GDM1 (cell line): ENCODE measurements at regions not wholly inside any gene's neighbourhood (a gene's known extent, or its start where the extent isn't known, plus 50 kb on each side); places are given as distances from the start of the nearest gene placed in this dataset.

Experiments used
- DNase-seq: peaks from one replicate; lab custom pipeline; 2025; lab: John Stamatoyannopoulos, UW

GRCh38 chr5:56587381-56588130 is 227.8 kb upstream of the MAP3K1 start:
- DNase-seq, result no peak

DNA sequence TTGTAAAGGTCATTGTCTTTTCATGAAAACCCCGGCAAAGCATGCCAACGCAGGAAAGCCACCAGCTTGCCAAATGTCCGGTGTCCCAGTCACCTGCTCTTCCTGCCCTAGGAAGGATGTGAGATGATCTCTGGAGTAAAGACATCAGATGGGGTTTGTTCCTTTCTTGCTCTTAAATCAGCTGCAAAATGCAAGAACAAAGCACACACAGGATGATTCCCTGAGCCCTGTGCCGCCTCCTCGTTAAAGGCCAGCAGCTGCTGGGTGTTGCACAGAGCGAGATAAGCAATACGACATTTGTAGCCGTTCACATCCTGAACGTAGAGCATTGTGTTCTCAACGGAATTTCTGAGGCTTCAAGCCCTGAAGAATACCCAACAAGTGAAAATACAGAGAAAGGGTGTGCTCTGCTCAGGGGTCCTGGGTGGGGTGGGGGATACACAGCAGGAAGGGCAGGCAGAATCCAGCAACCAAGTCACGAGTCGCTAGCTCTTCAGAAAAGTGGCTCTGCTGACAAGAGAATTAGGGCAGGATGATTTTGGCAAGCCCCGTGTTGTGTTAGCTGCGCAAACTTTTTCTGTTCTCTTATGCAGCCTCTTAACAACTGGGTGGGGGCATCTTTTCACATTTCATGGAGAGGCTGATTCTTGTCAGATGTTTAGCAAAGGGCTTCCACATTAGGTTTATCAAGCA is 229.2 kb upstream of the MAP3K1 start:
- no peak for DNase-seq

DNA sequence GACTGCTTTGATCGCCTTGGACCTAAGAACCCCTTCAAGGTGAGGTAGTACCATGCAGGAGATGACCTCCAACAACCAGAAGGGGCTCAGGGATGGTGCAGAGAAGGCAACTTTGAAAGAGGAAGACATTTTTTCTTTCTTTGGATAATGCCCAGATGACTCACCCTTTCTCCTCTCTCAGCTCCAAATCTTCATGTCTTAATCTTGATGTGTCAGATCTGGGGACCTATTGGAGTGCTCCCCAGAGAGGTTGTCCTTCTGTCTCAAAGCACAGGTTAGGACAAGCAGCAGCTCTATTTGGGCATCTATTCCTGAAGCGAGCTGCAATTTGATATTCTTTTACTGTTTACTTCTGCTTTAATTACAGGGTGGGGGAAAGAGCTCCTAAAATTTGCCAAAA is 229.9 kb upstream of the MAP3K1 start:
- DNase-seq, result no peak

GRCh38 chr5:56581426-56581825 is 233.9 kb upstream of the MAP3K1 start:
- DNase-seq, result no peak

DNA sequence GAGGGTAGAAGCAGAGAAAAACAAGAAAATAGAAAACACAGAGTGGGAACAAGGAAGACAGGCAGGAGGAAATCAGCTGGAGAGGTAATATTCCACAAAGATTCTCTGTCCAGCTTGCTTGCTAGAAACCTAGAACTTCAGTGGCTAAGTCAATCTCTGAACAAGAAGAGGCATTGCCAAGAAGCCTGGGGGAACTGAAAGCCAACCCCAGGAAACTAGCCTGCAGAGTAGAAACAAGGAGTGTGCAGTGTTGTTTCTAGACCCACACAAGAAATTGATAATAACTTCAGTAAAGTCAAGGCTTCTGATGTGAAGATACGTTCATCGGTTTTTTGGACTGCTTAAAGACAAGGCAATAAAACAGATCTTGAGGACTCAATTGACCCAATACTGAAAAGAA is 234.5 kb upstream of the MAP3K1 start:
- no peak for DNase-seq

DNA sequence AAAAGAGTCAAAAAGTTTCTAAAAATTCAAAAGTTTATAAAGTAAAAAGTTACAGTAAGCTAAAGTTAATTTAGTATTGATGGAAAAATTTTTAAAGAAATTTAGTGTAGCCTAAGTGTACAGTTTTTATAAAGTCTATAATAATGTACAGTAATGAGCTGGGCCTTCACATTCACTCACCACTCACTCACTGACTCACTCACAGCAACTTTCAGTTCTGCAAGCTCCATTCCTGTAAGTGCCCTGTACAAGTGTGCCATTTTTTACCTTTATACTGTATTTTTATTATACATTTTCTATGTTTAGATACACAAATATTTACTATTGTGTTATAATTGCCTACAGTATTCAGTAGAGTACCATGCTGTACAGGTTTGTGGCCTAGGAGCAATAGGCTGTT is 239.5 kb upstream of the MAP3K1 start:
- no peak for DNase-seq

- DNase-seq, result no peak
These were observed 240.6 kb upstream of the MAP3K1 start for GRCh38 chr5:56574778-56575177.

DNA sequence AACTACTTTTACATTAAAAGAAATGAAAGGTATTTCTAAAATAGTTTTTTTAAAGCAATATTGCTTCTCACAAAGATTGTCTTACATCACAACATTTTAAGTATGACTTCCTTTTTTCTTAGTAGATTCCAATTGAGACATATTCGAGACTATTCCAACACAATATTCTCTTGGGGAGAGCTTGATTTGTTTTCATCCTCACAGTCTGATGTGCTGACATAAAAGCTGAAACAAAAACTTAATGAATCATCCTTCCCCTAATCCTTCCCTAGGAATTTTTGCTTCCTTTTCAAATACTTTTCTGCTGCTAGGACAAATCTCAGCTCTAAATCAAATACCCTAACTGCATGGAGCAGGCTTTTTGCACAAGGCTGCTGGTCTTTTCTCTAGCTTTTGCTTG is 245.8 kb upstream of the MAP3K1 start:
- DNase-seq, result no peak

GRCh38 chr5:56569076-56569475 is 246.3 kb upstream of the MAP3K1 start:
- no peak for DNase-seq

DNA sequence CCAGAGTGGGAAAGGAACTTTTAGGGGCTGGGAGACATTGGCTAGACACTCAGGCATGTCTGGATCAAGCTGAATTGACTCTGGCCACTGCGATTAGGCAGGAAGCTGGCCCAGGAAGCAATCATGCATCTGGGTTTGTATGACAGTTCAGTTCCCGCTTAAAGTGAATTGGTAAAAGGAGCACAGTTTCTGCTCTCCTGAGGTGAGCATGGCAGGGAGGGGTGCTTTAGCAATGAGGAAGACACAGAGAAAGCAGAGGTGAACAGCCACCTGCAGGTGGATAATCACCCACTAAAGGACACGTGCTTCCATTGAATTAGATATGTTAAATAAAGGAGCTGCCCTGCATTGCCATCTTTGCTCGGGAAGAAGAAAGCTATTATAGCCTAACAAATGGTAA is 248.1 kb upstream of the MAP3K1 start:
- DNase-seq, result no peak

- no peak for DNase-seq
These were observed 248.7 kb upstream of the MAP3K1 start for GRCh38 chr5:56566374-56567249.

GRCh38 chr5:56565644-56566043 is 249.7 kb upstream of the MAP3K1 start:
- no peak for DNase-seq

- no peak for DNase-seq
These were observed 250.1 kb upstream of the MAP3K1 start for GRCh38 chr5:56565283-56565615.

DNA sequence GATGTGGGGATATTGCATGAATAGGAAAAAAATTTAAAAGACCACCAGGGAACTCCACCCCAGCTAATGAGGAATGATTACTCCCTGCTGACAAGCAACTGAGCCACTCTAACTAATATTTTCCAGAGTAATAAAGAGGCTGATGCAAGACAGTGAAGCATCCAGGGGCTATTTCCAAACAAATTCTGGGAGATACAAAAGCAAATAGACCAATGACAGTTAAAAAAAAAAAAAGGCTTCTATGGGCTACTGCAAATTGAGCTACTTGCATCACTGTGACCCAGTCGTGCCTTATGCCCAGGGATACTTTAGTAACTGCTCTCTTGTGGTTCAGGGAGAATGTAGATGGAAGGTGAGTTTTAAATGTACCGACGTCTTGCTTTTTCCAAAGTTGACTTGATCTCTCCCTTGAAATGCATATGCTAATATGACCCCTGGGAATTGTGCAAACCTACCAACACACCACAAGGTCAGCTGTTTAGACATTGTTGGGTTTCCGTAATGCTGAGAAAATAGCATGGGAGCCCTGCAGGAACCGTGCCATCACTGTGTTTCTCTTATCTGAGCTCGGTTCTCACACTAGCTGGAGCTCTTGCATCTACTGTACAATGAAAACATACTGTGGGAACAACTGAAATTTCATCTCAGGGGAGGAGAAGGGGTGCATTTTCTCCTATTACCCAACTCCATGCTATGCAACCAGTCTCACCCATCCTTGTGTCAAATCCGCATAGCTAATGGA is 250.6 kb upstream of the MAP3K1 start:
- no peak for DNase-seq

DNA sequence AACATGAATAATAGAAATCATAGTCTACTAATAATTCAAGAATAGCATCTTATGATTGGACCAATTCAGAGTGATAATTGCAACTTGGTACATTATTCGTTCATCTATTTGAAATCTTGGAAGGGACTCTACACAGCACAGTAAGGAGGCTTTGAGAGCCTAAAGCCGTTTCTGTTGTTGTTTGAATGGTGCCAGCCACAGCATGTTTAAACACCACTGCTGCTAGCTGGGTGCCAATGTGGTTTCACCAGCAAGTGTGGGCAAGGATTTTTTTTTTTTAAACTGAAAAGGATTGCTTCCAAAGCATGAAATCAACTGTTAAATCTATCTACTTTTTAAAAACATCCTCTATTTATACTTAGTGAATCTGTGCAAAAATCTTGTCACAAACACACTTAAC is 253.9 kb upstream of the MAP3K1 start:
- DNase-seq, result no peak

DNA sequence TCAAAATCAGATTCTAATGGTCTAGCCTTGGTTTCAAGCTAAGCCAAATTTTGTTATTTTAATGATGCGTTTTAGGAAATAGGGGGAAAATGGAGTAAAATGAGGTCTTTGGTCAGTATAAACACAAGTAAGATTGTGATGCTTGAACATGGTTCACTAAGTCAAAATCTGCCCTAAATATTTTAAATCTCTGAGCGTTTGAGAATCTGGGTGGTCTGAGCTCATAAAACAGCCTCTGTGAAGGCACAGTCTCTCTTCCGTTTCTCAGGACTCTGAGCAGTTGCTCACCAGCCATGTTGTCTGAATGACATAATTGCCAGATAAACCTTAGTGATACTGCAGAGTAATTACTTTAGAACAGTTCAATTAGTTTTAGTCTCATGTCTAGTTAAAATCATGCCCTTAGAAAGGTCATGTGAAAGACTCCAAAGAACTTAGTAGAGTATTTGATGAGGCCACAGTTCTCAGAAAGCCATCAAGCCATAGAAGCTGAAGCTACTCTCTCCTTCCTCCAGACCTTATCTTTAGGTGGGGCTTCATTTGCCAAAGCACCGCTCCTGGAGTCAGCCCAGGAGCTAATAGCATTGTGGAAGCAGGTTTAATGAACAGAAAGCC is 257.1 kb upstream of the MAP3K1 start:
- DNase-seq, result no peak

- no peak for DNase-seq
These were observed 258.2 kb upstream of the MAP3K1 start for GRCh38 chr5:56557198-56557597.

DNA sequence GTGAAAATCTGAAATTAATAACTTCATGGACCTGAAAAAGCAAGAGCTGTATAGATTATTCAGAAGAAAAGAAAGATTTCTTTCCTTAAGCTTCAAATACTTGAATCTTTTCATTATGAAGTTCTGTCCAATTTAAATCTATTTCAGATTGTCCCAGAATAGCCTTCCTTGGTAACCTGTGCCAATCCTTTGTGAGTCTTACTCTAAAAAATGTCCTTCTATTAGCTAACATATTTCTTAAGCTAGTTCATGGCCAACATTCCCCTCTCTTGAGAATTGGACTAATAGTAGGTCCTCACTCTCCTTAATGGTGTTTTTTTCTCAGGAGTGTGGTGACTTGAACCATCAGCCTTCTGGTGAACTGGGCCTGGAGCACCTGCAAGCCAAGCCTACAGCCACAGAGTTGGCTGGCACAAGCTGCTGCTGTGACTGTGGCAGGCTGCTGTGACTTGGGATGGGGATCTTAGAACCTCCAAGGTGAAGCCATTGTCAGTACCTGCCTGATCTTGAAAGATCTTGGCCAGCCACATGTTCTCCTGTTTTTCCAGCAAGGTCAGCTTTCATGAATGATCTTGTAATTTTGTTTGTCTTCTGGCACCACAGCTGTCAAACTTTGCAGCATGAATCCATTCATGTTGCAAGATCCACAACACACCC is 262.6 kb upstream of the MAP3K1 start:
- no peak for DNase-seq

GRCh38 chr5:56550227-56550626 is 265.1 kb upstream of the MAP3K1 start:
- DNase-seq, result no peak

- no peak for DNase-seq
These were observed 266.1 kb upstream of the MAP3K1 start for GRCh38 chr5:56549096-56549886.
